Right atrium auricular region (tissue), 2 donors: ENCODE measurements at regions not wholly inside any gene's neighbourhood (a gene's known extent, or its start where the extent isn't known, plus 50 kb on each side); places are given as distances from the start of the nearest gene placed in this dataset.

Experiments
- DNase-seq: peaks from one replicate; pipeline ENCODE4 v3.0.0-alpha.2; 2019; ENCODE audit warnings: low spot score
- H3K27ac ChIP-seq, 2 donors: fragments of 200-600 bp; sonication (generic); 1 replicate in 1 of 2; 2 replicates in 1 of 2; pipeline ENCODE4 v1.5.1; 2016 to 2019
- H3K27me3 ChIP-seq, 2 donors: fragments of 200-600 bp; sonication (generic); one replicate each; pipeline versions ENCODE4 v1.5.1 to v1.6.0; 2017 to 2019
- H3K36me3 ChIP-seq: fragments of 200-600 bp; sonication (generic); one replicate; pipeline ENCODE4 v1.5.1; 2016
- H3K4me1 ChIP-seq, 2 donors: fragments of 200-600 bp; sonication (generic); one replicate each; pipeline versions ENCODE4 v1.5.1 to v1.6.0; 2017 to 2019
- H3K4me3 ChIP-seq, 2 donors: fragments of 200-600 bp; sonication (generic); 1 replicate in 1 of 2; 2 replicates in 1 of 2; pipeline ENCODE4 v1.5.1; 2017 to 2019; ENCODE audit warnings: mild to moderate bottlenecking in 1 of 2, moderate library complexity in 1 of 2
- H3K9me3 ChIP-seq, 2 donors: fragments of 200-600 bp; sonication (generic); one replicate each; pipeline ENCODE4 v1.5.1; 2019
- CTCF ChIP-seq, 2 donors: fragments of 200-600 bp; sonication (generic); IDR thresholded peaks; one replicate each; pipeline ENCODE4 v1.5.1; 2019; ENCODE audit warnings: antibody characterized with exemption in 2 of 2

- Histone ChIP-seq H3K27ac (no peak overlapping the region), H3K4me3 (no peak overlapping the region), H3K36me3 (no peaks in the 10 kb centered on the region), H3K27me3 (no peaks in the 10 kb centered on the region), H3K9me3 (no peaks in the 10 kb centered on the region), H3K4me1 (no peaks in the 10 kb centered on the region)
- TF ChIP-seq CTCF (IDR thresholded peaks at IDR 0.05): no peak
- no peak for DNase-seq
Observed at GRCh38 chr2:75949385-75950030, 238.8 kb upstream of the GCFC2 start.

- Histone ChIP-seq H3K36me3 (no peaks in the 10 kb centered on the region), H3K27me3 (no peaks in the 10 kb centered on the region), H3K9me3 (peaks cover 0 to 10% of the 10 kb centered on the region in 2 donors), H3K27ac (no peak overlapping the region), H3K4me3 (no peak overlapping the region), H3K4me1 (no peaks in the 10 kb centered on the region)
- no peak for TF ChIP-seq CTCF (IDR thresholded peaks at IDR 0.05)
- no peak for DNase-seq
Observed at GRCh38 chr2:75936311-75936710, 225.6 kb upstream of the GCFC2 start.

- TF ChIP-seq CTCF (IDR thresholded peaks at IDR 0.05): no peak
- Histone ChIP-seq H3K4me3 (no peak overlapping the region), H3K36me3 (no peaks in the 10 kb centered on the region), H3K4me1 (no peaks in the 10 kb centered on the region), H3K27ac (no peak overlapping the region), H3K9me3 (peaks cover 0 to 4% of the 10 kb centered on the region in 2 donors), H3K27me3 (no peaks in the 10 kb centered on the region)
- no peak for DNase-seq
Observed at GRCh38 chr2:75932996-75933395, 222.3 kb upstream of the GCFC2 start.

- Histone ChIP-seq H3K36me3 (no peaks in the 10 kb centered on the region), H3K9me3 (no peaks in the 10 kb centered on the region), H3K27ac (no peak overlapping the region), H3K4me1 (no peaks in the 10 kb centered on the region), H3K27me3 (no peaks in the 10 kb centered on the region), H3K4me3 (no peak overlapping the region)
- no peak for DNase-seq
- no peak for TF ChIP-seq CTCF (IDR thresholded peaks at IDR 0.05)
Observed at GRCh38 chr2:75928093-75928492, 217.4 kb upstream of the GCFC2 start.

GRCh38 chr2:75925331-75926024 is 214.8 kb upstream of the GCFC2 start:
- TF ChIP-seq CTCF (IDR thresholded peaks at IDR 0.05): no peak
- DNase-seq: no peak
- no peak overlapping the region for H3K27ac ChIP-seq
- no peaks in the 10 kb centered on the region for H3K4me1 ChIP-seq
- H3K9me3 ChIP-seq: no peaks in the 10 kb centered on the region
- no peaks in the 10 kb centered on the region for H3K36me3 ChIP-seq
- no peaks in the 10 kb centered on the region for H3K27me3 ChIP-seq
- H3K4me3 ChIP-seq: no peak overlapping the region
